Putamen (tissue), 1 donor: ENCODE measurements at regions not wholly inside any gene's neighbourhood (a gene's known extent, or its start where the extent isn't known, plus 50 kb on each side); places are given as distances from the start of the nearest gene placed in this dataset.
"Not testable (repeated sequence)": the region's sequence is repeated elsewhere in the genome, so short reads cannot be mapped to it uniquely, and the experiment has no call there.

Source experiments
- DNase-seq: peaks from one replicate; pipeline ENCODE4 v3.0.0-alpha.2; 2016; ENCODE audit warnings: low spot score

- no peak for DNase-seq
Measured at GRCh38 chr2:195466427-195466826, 190.6 kb upstream of the SLC39A10 start.

- DNase-seq, result no peak
Measured at GRCh38 chr2:195461010-195461409, 196.0 kb upstream of the SLC39A10 start.

GRCh38 chr2:195458936-195459335, 198.1 kb upstream of the SLC39A10 start:
- no peak for DNase-seq

- DNase-seq, result no peak
Measured at GRCh38 chr2:195457873-195458272, 199.2 kb upstream of the SLC39A10 start.

GRCh38 chr2:195456771-195457170, 200.3 kb upstream of the SLC39A10 start:
- no peak for DNase-seq

- no peak for DNase-seq
Measured at GRCh38 chr2:195451160-195451559, 205.9 kb upstream of the SLC39A10 start.

- DNase-seq, result no peak
Measured at GRCh38 chr2:195450552-195451113, 206.4 kb upstream of the SLC39A10 start.

- DNase-seq, result no peak
Measured at GRCh38 chr2:195447323-195447975, 209.6 kb upstream of the SLC39A10 start.

GRCh38 chr2:195445639-195446038, 211.4 kb upstream of the SLC39A10 start:
- no peak for DNase-seq

- DNase-seq, result no peak
Measured at GRCh38 chr2:195443926-195444325, 213.1 kb upstream of the SLC39A10 start.

GRCh38 chr2:195442458-195443175, 214.4 kb upstream of the SLC39A10 start:
- no peak for DNase-seq

GRCh38 chr2:195438692-195439091, 218.3 kb upstream of the SLC39A10 start:
- DNase-seq, result no peak

- no peak for DNase-seq
Measured at GRCh38 chr2:195437521-195437920, 219.5 kb upstream of the SLC39A10 start.

- no peak for DNase-seq
Measured at GRCh38 chr2:195434346-195434745, 222.7 kb upstream of the SLC39A10 start.

GRCh38 chr2:195433729-195434128, 223.3 kb upstream of the SLC39A10 start:
- not testable (repeated sequence) for DNase-seq

GRCh38 chr2:195428673-195429072, 228.4 kb upstream of the SLC39A10 start:
- no peak for DNase-seq

- no peak for DNase-seq
Measured at GRCh38 chr2:195425328-195425727, 231.7 kb upstream of the SLC39A10 start.

GRCh38 chr2:195419033-195419432, 238.0 kb upstream of the SLC39A10 start:
- DNase-seq, result no peak

GRCh38 chr2:195414537-195415100, 242.4 kb upstream of the SLC39A10 start:
- DNase-seq, result no peak

GRCh38 chr2:195413944-195414343, 243.1 kb upstream of the SLC39A10 start:
- DNase-seq, result no peak

GRCh38 chr2:195413422-195413821, 243.6 kb upstream of the SLC39A10 start:
- DNase-seq, result no peak

- no peak for DNase-seq
Measured at GRCh38 chr2:195411219-195411687, 245.8 kb upstream of the SLC39A10 start.
